PC-3 (cell line): ENCODE measurements at regions not wholly inside any gene's neighbourhood (a gene's known extent, or its start where the extent isn't known, plus 50 kb on each side); places are given as distances from the start of the nearest gene placed in this dataset.

Source experiments
- ATAC-seq: fragments of 200-7000 bp; cut with Tn5 transposase; 2 replicates; pipeline ENCODE4 v1.9.1; 2020; ENCODE audit warnings: mild to moderate bottlenecking, moderate library complexity
- BruUV-seq: library from RNA; stranded (reverse); fragments of 400-500 nt; replicated peaks from 2 replicates; lab custom pipeline; 2021; lab: Mats Ljungman, UMichigan
- CTCF ChIA-PET: fragments of 300-600 bp; sonication (Branson Sonifier 250); formaldehyde crosslinking; loops from one replicate; lab custom pipeline; 2022; ENCODE audit warnings: antibody characterized with exemption; lab: Charles Lee
- POLR2A ChIA-PET: fragments of 300-600 bp; sonication (Branson Sonifier 250); formaldehyde crosslinking; loops from one replicate; lab custom pipeline; 2022; ENCODE audit warnings: antibody characterized with exemption; ENCODE audit not compliant: unreplicated experiment; lab: Charles Lee
- DNase-seq: peaks from one replicate; pipeline ENCODE4 v3.0.0-alpha.2; 2015
- H2AFZ ChIP-seq: fragments of 300-600 bp; sonication (generic); 2 replicates; pipeline ENCODE4 v1.6.0; 2016; ENCODE audit warnings: antibody characterized with exemption, low read length
- H3F3A ChIP-seq: fragments of 300-600 bp; sonication (generic); one replicate; pipeline ENCODE4 v1.6.0; 2017; ENCODE audit warnings: antibody characterized with exemption, low read length, control low read depth, mild to moderate bottlenecking; ENCODE audit not compliant: unreplicated experiment
- H3K27ac ChIP-seq: fragments of 300-600 bp; sonication (generic); 2 replicates; pipeline ENCODE4 v1.5.1; 2016; ENCODE audit warnings: mild to moderate bottlenecking, low read length
- H3K27me3 ChIP-seq: fragments of 300-600 bp; sonication (generic); 2 replicates; pipeline ENCODE4 v1.6.1; 2016; ENCODE audit warnings: low read length, mixed read lengths
- H3K36me3 ChIP-seq: fragments of 300-600 bp; sonication (generic); 2 replicates; pipeline ENCODE4 v1.6.1; 2016; ENCODE audit warnings: low read depth, mixed run types, low read length, mixed read lengths
- H3K4me1 ChIP-seq: fragments of 300-600 bp; sonication (generic); 2 replicates; pipeline ENCODE4 v1.5.1; 2016; ENCODE audit warnings: low read length; ENCODE audit not compliant: insufficient read depth
- H3K4me2 ChIP-seq: fragments of 300-600 bp; sonication (generic); 2 replicates; pipeline ENCODE4 v1.6.0; 2016; ENCODE audit warnings: low read length
- H3K4me3 ChIP-seq: fragments of 300-600 bp; sonication (generic); 2 replicates; pipeline ENCODE4 v1.5.1; 2016; ENCODE audit warnings: mild to moderate bottlenecking, low read length, mixed read lengths
- H3K79me2 ChIP-seq: fragments of 300-600 bp; sonication (generic); 2 replicates; pipeline ENCODE4 v1.6.1; 2017; ENCODE audit warnings: low read length, mixed read lengths
- H3K9ac ChIP-seq: fragments of 300-600 bp; sonication (generic); 2 replicates; pipeline ENCODE4 v1.6.0; 2016; ENCODE audit warnings: mild to moderate bottlenecking, low read length
- H3K9me2 ChIP-seq: fragments of 300-600 bp; sonication (generic); replicated peaks from 2 replicates; pipeline ENCODE4 v1.6.1; 2016; ENCODE audit warnings: mixed run types, low read length, mixed read lengths
- H3K9me3 ChIP-seq: fragments of 300-600 bp; sonication (generic); 2 replicates; pipeline ENCODE4 v1.6.1; 2016; ENCODE audit warnings: low read length, mixed read lengths
- H4K20me1 ChIP-seq: fragments of 300-600 bp; sonication (generic); 2 replicates; pipeline ENCODE4 v1.6.1; 2016; ENCODE audit warnings: low read length, mixed read lengths
- CTCF ChIP-seq: fragments of 300-600 bp; sonication (generic); conservative IDR thresholded peaks from 2 replicates; pipeline ENCODE4 v1.5.1; 2017; ENCODE audit warnings: antibody characterized with exemption, low read depth, mild to moderate bottlenecking, low read length
- EZH2 ChIP-seq: fragments of 300-600 bp; sonication (generic); IDR thresholded peaks from one replicate; pipeline ENCODE4 v1.6.1; 2017; ENCODE audit warnings: antibody characterized with exemption, mild to moderate bottlenecking, low read length; ENCODE audit not compliant: unreplicated experiment
- EZH2phosphoT487 ChIP-seq: fragments of 300-600 bp; sonication (generic); IDR thresholded peaks from 2 replicates; pipeline ENCODE4 v1.6.1; 2018; ENCODE audit warnings: mild to moderate bottlenecking, antibody characterized with exemption, low read length, borderline replicate concordance
- intact Hi-C: fragments of 100-400 bp; cut with micrococcal nuclease; formaldehyde crosslinking; loops from 2 replicates; pipeline ENCODE4 v1.9.0; 2023

- CTCF ChIA-PET = no interaction called here
- Histone ChIP-seq H3K4me2 (no peak overlapping the region), H3K27ac (no peak overlapping the region), H3K36me3 (no peaks in the 10 kb centered on the region), H3K4me1 (peaks cover 6% of the 10 kb centered on the region; the same call in 1 of the 2 replicates), H3K79me2 (no peaks in the 10 kb centered on the region), H3K9me3 (no peaks in the 10 kb centered on the region), H4K20me1 (no peaks in the 10 kb centered on the region), H3K9ac (no peak overlapping the region), H3F3A (no peaks in the 10 kb centered on the region), H3K9me2 (no peaks in the 10 kb centered on the region), H3K27me3 (no peaks in the 10 kb centered on the region), H2AFZ (no peak overlapping the region), H3K4me3 (no peak overlapping the region)
- DNase-seq (no peak), ATAC-seq (no peak)
- no TSS peak for BruUV-seq
- TF ChIP-seq EZH2phosphoT487 = no peak
- no peak for TF ChIP-seq CTCF
- TF ChIP-seq EZH2 = no peak
- POLR2A ChIA-PET = no interaction called here
- intact Hi-C loops = no loop called here
Measured at GRCh38 chr1:79133774-79134364, 127.3 kb upstream of the ADGRL4 start.

- Histone ChIP-seq H3K9me3 (no peaks in the 10 kb centered on the region), H3K27me3 (no peaks in the 10 kb centered on the region), H3K4me2 (no peak overlapping the region), H3K9ac (no peak overlapping the region), H3K9me2 (no peaks in the 10 kb centered on the region), H3K4me3 (no peak overlapping the region), H3F3A (no peaks in the 10 kb centered on the region), H4K20me1 (no peaks in the 10 kb centered on the region), H3K27ac (no peak overlapping the region), H3K79me2 (no peaks in the 10 kb centered on the region), H2AFZ (no peak overlapping the region), H3K4me1 (peaks cover 16% of the 10 kb centered on the region), H3K36me3 (no peaks in the 10 kb centered on the region)
- DNase-seq (no peak), ATAC-seq (no peak)
- CTCF ChIA-PET = no interaction called here
- POLR2A ChIA-PET = no interaction called here
- BruUV-seq = no TSS peak
- intact Hi-C loops = no loop called here
- no peak for TF ChIP-seq EZH2phosphoT487
- TF ChIP-seq CTCF = no peak
- TF ChIP-seq EZH2 = no peak
Measured at GRCh38 chr1:79131626-79132025, 125.1 kb upstream of the ADGRL4 start.

- no peak overlapping the region for H3K9ac ChIP-seq
- DNase-seq (no peak), ATAC-seq (no peak)
- CTCF ChIA-PET = no interaction called here
- H3K9me3 ChIP-seq = no peaks in the 10 kb centered on the region
- H3K4me1 ChIP-seq = peaks cover 16% of the 10 kb centered on the region
- no peak overlapping the region for H2AFZ ChIP-seq
- H3K27me3 ChIP-seq = no peaks in the 10 kb centered on the region
- H3K4me2 ChIP-seq = no peak overlapping the region
- H3K36me3 ChIP-seq = no peaks in the 10 kb centered on the region
- H3K4me3 ChIP-seq = no peak overlapping the region
- no peaks in the 10 kb centered on the region for H3F3A ChIP-seq
- H4K20me1 ChIP-seq = no peaks in the 10 kb centered on the region
- no peak overlapping the region for H3K27ac ChIP-seq
- intact Hi-C loops = loop anchor here (2.0 to 5.0 kb wide), 3 partner anchors 21 to 288 kb away; no protein-coding TSS in a partner anchor
- TF ChIP-seq EZH2phosphoT487 (no peak), CTCF (no peak), EZH2 (no peak)
- H3K79me2 ChIP-seq = no peaks in the 10 kb centered on the region
- no peaks in the 10 kb centered on the region for H3K9me2 ChIP-seq
- POLR2A ChIA-PET = no interaction called here
- BruUV-seq = no TSS peak
Measured at GRCh38 chr1:79129914-79130313, 123.4 kb upstream of the ADGRL4 start.
